Breast epithelium (tissue), 4 donors: ENCODE measurements at regions not wholly inside any gene's neighbourhood (a gene's known extent, or its start where the extent isn't known, plus 50 kb on each side); places are given as distances from the start of the nearest gene placed in this dataset.

ENCODE experiments used
- DNase-seq, 2 donors: peaks; one replicate each; pipeline ENCODE4 v3.0.0-alpha.2; 2019; ENCODE audit warnings: low spot score in 2 of 2
- H3K27ac ChIP-seq, 2 donors: fragments of 200-600 bp; sonication (generic) in 1 of 2; one replicate each; pipeline ENCODE4 v1.5.1; 2016 to 2019; ENCODE audit warnings: mild to moderate bottlenecking in 1 of 2
- H3K27me3 ChIP-seq, 2 donors: fragments of 200-600 bp; sonication (generic) in 1 of 2; one replicate each; pipeline versions ENCODE4 v1.5.1 to v1.6.0; 2017 to 2019; ENCODE audit warnings: control low read depth in 1 of 2, mild to moderate bottlenecking in 1 of 2
- H3K36me3 ChIP-seq: fragments of 200-600 bp; one replicate; pipeline ENCODE4 v1.5.1; 2019
- H3K4me1 ChIP-seq, 2 donors: fragments of 200-600 bp; sonication (generic); one replicate each; pipeline ENCODE4 v1.5.1; 2016 to 2019; ENCODE audit warnings: control low read depth in 1 of 2
- H3K4me3 ChIP-seq, 3 donors: fragments of 200-600 bp; sonication (generic); 1 replicate in 2 of 3; 2 replicates in 1 of 3; pipeline ENCODE4 v1.5.1; 2016 to 2019; ENCODE audit warnings: mild to moderate bottlenecking in 3 of 3, moderate library complexity in 2 of 3
- H3K9me3 ChIP-seq, 2 donors: fragments of 200-600 bp; sonication (generic) in 1 of 2; one replicate each; pipeline ENCODE4 v1.5.1; 2016 to 2019; ENCODE audit warnings: control low read depth in 1 of 2
- CTCF ChIP-seq, 3 donors: fragments of 450-650 bp; IDR thresholded peaks; one replicate each; pipeline ENCODE4 v1.5.1; 2016 to 2017; ENCODE audit warnings: antibody characterized with exemption in 3 of 3, mild to moderate bottlenecking in 3 of 3, moderate library complexity in 3 of 3
- POLR2A ChIP-seq: fragments of 450-650 bp; IDR thresholded peaks from one replicate; pipeline ENCODE4 v1.6.1; 2016; ENCODE audit warnings: antibody characterized with exemption, mild to moderate bottlenecking, moderate library complexity
- POLR2AphosphoS5 ChIP-seq, 3 donors: sonication (generic); formaldehyde crosslinking; IDR thresholded peaks; one replicate each; pipeline ENCODE4 v1.6.1; 2017; ENCODE audit warnings: antibody characterized with exemption in 3 of 3
- intact Hi-C: fragments of 100-400 bp; cut with DNase I; formaldehyde crosslinking; loops from one replicate; pipeline ENCODE4 v1.15.1; 2023; ENCODE audit warnings: low total_unique reads

DNA sequence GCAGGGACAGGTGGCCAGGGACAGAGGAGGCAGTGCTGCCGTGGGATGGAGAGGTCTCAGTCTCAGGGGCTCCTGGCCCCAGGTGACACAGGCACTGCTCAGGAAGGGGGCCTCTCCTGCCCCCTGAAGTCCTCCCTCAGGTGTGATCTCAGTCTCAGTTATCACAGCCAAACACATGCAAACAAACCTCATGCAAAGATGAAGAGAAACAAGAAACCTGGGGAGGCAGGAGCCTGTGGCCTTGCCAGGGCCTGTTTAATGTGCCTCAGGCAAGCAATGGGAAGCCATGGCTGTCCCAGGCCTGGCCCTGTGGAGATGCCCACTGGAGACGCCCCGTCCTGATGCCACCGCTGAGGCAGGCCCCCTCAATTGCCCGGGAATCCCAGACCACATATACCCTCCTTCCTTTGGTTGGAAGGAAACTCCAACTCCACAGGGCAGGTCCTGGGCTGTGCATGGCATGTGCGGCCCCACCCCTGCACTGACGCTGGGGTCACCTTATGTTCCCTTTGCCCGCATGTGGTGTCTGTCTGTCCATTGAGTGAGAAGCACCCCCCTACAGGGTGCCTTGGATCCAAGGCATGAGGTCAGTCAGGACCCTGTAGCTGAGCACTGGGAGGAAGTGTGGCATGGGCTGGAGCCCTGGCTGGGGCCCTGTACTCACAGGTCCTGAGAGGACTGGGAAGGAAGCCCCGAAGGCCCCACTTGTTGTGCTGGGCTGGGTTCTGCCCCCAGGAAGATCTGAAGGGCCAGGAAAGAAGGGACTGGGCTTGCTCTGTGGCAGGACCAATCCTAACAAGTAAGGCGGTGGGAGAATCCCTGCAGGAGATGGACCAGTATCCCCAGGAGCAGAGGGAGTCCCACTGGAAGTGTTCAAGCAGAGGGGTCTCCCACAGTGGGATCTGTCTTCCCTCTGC is 68.8 kb upstream of the RAB6C start:
- DNase-seq: peak in 1 of 2 donors; percentile 6
- no peaks in the 10 kb centered on the region for H3K27me3 ChIP-seq
- intact Hi-C loops: no loop called here

GRCh38 chr2:129911363-129912065 is 68.0 kb upstream of the RAB6C start:
- no peak overlapping the region for H3K4me3 ChIP-seq
- no peaks in the 10 kb centered on the region for H3K27me3 ChIP-seq
- no peaks in the 10 kb centered on the region for H3K4me1 ChIP-seq
- no peak for DNase-seq
- TF ChIP-seq POLR2AphosphoS5 (IDR thresholded peaks at IDR 0.05) (no peak), POLR2A (no peak), CTCF (IDR thresholded peaks at IDR 0.05) (no peak)
- H3K9me3 ChIP-seq: no peaks in the 10 kb centered on the region
- intact Hi-C loops: no loop called here
- H3K36me3 ChIP-seq: no peaks in the 10 kb centered on the region
- H3K27ac ChIP-seq: no peak overlapping the region

More for the DNA sequence above, 68.8 kb upstream of the RAB6C start:
- Histone ChIP-seq H3K4me1 (no peaks in the 10 kb centered on the region), H3K4me3 (no peak overlapping the region), H3K9me3 (no peaks in the 10 kb centered on the region), H3K27ac (no peak overlapping the region), H3K36me3 (no peaks in the 10 kb centered on the region)
- TF ChIP-seq POLR2A: no peak
- TF ChIP-seq CTCF (IDR thresholded peaks at IDR 0.05): no peak
- no peak for TF ChIP-seq POLR2AphosphoS5 (IDR thresholded peaks at IDR 0.05)

- Histone ChIP-seq H3K4me1 (no peaks in the 10 kb centered on the region), H3K36me3 (no peaks in the 10 kb centered on the region), H3K9me3 (no peaks in the 10 kb centered on the region), H3K27me3 (no peaks in the 10 kb centered on the region), H3K27ac (no peak overlapping the region), H3K4me3 (no peak overlapping the region)
- TF ChIP-seq CTCF (IDR thresholded peaks at IDR 0.05) (no peak), POLR2A (no peak), POLR2AphosphoS5 (IDR thresholded peaks at IDR 0.05) (no peak)
- DNase-seq: no peak
- intact Hi-C loops: no loop called here
Measured at GRCh38 chr2:129912066-129912820, 67.2 kb upstream of the RAB6C start.

DNA sequence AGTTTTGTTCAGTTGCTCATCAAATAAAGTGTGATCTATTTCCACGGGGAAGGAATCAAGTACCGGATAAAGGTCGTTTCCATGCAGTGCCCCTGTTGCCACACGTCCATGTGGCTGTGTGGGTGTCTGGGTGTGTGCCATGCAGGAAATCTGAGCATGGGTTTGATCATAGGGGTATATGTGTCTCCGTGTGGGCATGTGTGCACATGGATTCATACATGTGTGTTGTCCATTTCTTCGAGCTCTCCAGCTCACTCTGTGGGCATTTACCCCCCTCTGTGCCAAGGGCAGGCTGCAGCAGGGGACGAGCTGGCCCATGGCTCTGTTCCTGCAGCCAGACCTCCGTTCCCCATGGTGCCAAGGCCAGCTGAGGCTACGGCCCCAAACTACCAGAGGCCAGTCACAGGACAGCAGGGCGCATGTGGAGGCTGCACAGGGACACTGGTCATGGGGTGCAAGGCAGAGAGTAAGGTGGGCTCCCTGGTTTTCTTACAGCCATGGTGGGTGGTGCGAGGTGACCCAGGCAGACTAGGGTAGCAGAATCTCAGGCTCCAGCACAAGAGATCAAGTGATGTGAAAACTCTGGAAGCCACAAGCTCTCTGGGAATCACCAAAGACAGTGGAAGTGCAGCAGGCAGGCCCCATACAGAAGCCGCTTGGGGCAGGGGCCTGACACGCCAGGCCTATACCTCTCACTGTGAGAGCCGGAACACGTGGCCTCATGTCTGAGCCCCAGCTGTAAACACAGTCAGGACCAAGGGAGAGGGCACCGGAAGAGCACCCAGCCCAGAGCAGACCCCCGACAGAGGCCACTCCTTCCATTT is 66.4 kb upstream of the RAB6C start:
- no peaks in the 10 kb centered on the region for H3K36me3 ChIP-seq
- no peaks in the 10 kb centered on the region for H3K4me1 ChIP-seq
- H3K27me3 ChIP-seq: no peaks in the 10 kb centered on the region
- peaks cover 4 to 7% of the 10 kb centered on the region in 2 donors for H3K9me3 ChIP-seq
- no peak for DNase-seq
- H3K4me3 ChIP-seq: no peak overlapping the region
- no peak overlapping the region for H3K27ac ChIP-seq
- intact Hi-C loops: no loop called here
- no peak for TF ChIP-seq CTCF (IDR thresholded peaks at IDR 0.05)
- no peak for TF ChIP-seq POLR2AphosphoS5 (IDR thresholded peaks at IDR 0.05)
- no peak for TF ChIP-seq POLR2A
